ENCODE measurements at regions not wholly inside any gene's neighbourhood (a gene's known extent, or its start where the extent isn't known, plus 50 kb on each side); places are given as distances from the start of the nearest gene placed in this dataset.

GRCh38 chr6:17013701-17014100 is 88.1 kb upstream of the STMND1 start:
- TF ChIP-seq CTCF (conservative IDR thresholded peaks at IDR 0.05; ENCODE audit: low read depth, low read length) (no peak), POLR2A (IDR thresholded peaks at IDR 0.05; ENCODE audit: low read depth, low read length) (no peak), MAFK (IDR thresholded peaks at IDR 0.05; ENCODE audit: low read depth, low read length) (peak; percentile 91), SMC3 (IDR thresholded peaks at IDR 0.05; ENCODE audit: low read depth, low read length) (no peak), RFX5 (IDR thresholded peaks at IDR 0.05; ENCODE audit: low read depth, low read length) (no peak), MAZ (IDR thresholded peaks at IDR 0.05; ENCODE audit: borderline replicate concordance, low read depth, low read length) (no peak), ELK1 (IDR thresholded peaks at IDR 0.05; ENCODE audit: borderline replicate concordance, low read depth, low read length) (no peak)
